ENCODE measurements at regions not wholly inside any gene's neighbourhood (a gene's known extent, or its start where the extent isn't known, plus 50 kb on each side); places are given as distances from the start of the nearest gene placed in this dataset.

- TF ChIP-seq CTCF (IDR thresholded peaks at IDR 0.05) (no peak), EZH2 (IDR thresholded peaks at IDR 0.05; ENCODE audit: borderline replicate concordance, insufficient read depth, low read depth, low read length, poor library complexity, severe bottlenecking) (no peak)
These were observed 135.1 kb upstream of the IRX2 start for GRCh38 chr5:2886531-2886930.
